Neuronal stem cell (in vitro differentiated cells): ENCODE measurements at regions not wholly inside any gene's neighbourhood (a gene's known extent, or its start where the extent isn't known, plus 50 kb on each side); places are given as distances from the start of the nearest gene placed in this dataset.
A peak's percentile ranks its signal among the peaks of the same experiment; 100 is the strongest.

ENCODE experiments used
- DNase-seq: peaks from one replicate; pipeline ENCODE4 v3.0.0-alpha.2; 2013; ENCODE audit warnings: low spot score
- H2AFZ ChIP-seq: one replicate; pipeline ENCODE4 v1.6.1; 2013; ENCODE audit warnings: mild to moderate bottlenecking, low read length, inconsistent platforms
- H2AK5ac ChIP-seq: 2 replicates; pipeline ENCODE4 v1.6.1; 2013; ENCODE audit warnings: low read depth, mild to moderate bottlenecking, inconsistent platforms, low read length, moderate library complexity, mixed read lengths
- H2BK120ac ChIP-seq: 2 replicates; pipeline ENCODE4 v1.6.1; 2013; ENCODE audit warnings: low read depth, mild to moderate bottlenecking, inconsistent platforms, low read length, moderate library complexity, mixed read lengths
- H2BK12ac ChIP-seq: one replicate; pipeline ENCODE4 v1.6.1; 2013; ENCODE audit warnings: low read length, inconsistent platforms
- H2BK15ac ChIP-seq: 2 replicates; pipeline ENCODE4 v1.6.1; 2013; ENCODE audit warnings: mild to moderate bottlenecking, low read length, inconsistent platforms, mixed read lengths
- H2BK5ac ChIP-seq: one replicate; pipeline ENCODE4 v1.6.1; 2013; ENCODE audit warnings: inconsistent platforms, mild to moderate bottlenecking, low read length, moderate library complexity
- H3K14ac ChIP-seq: one replicate; pipeline ENCODE4 v1.6.1; 2013; ENCODE audit warnings: low read length, inconsistent platforms
- H3K18ac ChIP-seq: 2 replicates; pipeline ENCODE4 v1.6.1; 2013; ENCODE audit warnings: low read length, inconsistent platforms
- H3K23ac ChIP-seq: 2 replicates; pipeline ENCODE4 v1.6.1; 2013; ENCODE audit warnings: low read depth, mild to moderate bottlenecking, mixed read lengths, low read length, inconsistent platforms; ENCODE audit not compliant: poor library complexity
- H3K27ac ChIP-seq: replicated peaks from 3 replicates; pipeline ENCODE4 v1.5.1; 2013; ENCODE audit warnings: low read length, inconsistent platforms
- H3K27me3 ChIP-seq, 3 experiments: 2 replicates each; pipeline ENCODE4 v1.6.1; 2013; ENCODE audit warnings: low read length in 3 of 3, mild to moderate bottlenecking in 2 of 3, inconsistent platforms in 1 of 3, low read depth in 1 of 3, mixed read lengths in 1 of 3, moderate library complexity in 1 of 3; ENCODE audit not compliant: control insufficient read depth in 3 of 3, insufficient read depth in 3 of 3
- H3K36me3 ChIP-seq, 2 donors: replicated peaks in 1 of 2; 2 replicates each; pipeline ENCODE4 v1.6.1; 2013; ENCODE audit warnings: low read length in 2 of 2; ENCODE audit not compliant: control insufficient read depth in 2 of 2, insufficient read depth in 2 of 2
- H3K4ac ChIP-seq: 2 replicates; pipeline ENCODE4 v1.6.1; 2013; ENCODE audit warnings: inconsistent platforms, mild to moderate bottlenecking, low read length, moderate library complexity
- H3K4me1 ChIP-seq, 2 donors: 1 replicate in 1 of 2; 2 replicates in 1 of 2; pipeline ENCODE4 v1.6.1; 2013; ENCODE audit warnings: low read length in 2 of 2, low read depth in 1 of 2; ENCODE audit not compliant: control insufficient read depth in 2 of 2, insufficient read depth in 1 of 2
- H3K4me2 ChIP-seq: one replicate; pipeline ENCODE4 v1.6.1; 2013; ENCODE audit warnings: mild to moderate bottlenecking, low read length, inconsistent platforms; ENCODE audit not compliant: insufficient read depth, poor library complexity, severe bottlenecking
- H3K4me3 ChIP-seq, 2 donors: 2 replicates each; pipeline ENCODE4 v1.5.1; 2013; ENCODE audit warnings: low read length in 2 of 2, mild to moderate bottlenecking in 2 of 2, inconsistent platforms in 1 of 2, moderate library complexity in 1 of 2
- H3K79me1 ChIP-seq: one replicate; pipeline ENCODE4 v1.6.1; 2013; ENCODE audit warnings: low read depth, mild to moderate bottlenecking, inconsistent platforms, low read length, moderate library complexity
- H3K9ac ChIP-seq: one replicate; pipeline ENCODE4 v1.6.1; 2013; ENCODE audit warnings: mild to moderate bottlenecking, low read depth, low read length, inconsistent platforms; ENCODE audit not compliant: poor library complexity
- H3K9me3 ChIP-seq, 2 donors: replicated peaks in 1 of 2; 2 replicates each; pipeline versions ENCODE3 to v1.6.1; 2013; ENCODE audit warnings: low read length in 2 of 2, mild to moderate bottlenecking in 2 of 2, inconsistent platforms in 1 of 2, low read depth in 1 of 2, mixed read lengths in 1 of 2, moderate library complexity in 1 of 2; ENCODE audit not compliant: control insufficient read depth in 2 of 2, insufficient read depth in 1 of 2
- H4K8ac ChIP-seq: one replicate; pipeline ENCODE4 v1.6.1; 2013; ENCODE audit warnings: low read depth, mild to moderate bottlenecking, inconsistent platforms, low read length, moderate library complexity
- H4K91ac ChIP-seq: one replicate; pipeline ENCODE4 v1.6.1; 2013; ENCODE audit warnings: low read length, low read depth, mild to moderate bottlenecking, inconsistent platforms; ENCODE audit not compliant: poor library complexity
- WGBS, 2 donors: extraction: QIAGEN DNeasy Blood & Tissue Kit; methylation state at CpG; one replicate each; pipeline ENCODE4 v1.1.7; 2013; ENCODE audit warnings: missing lambda C conversion rate in 2 of 2, mixed read lengths in 1 of 2; ENCODE audit not compliant: insufficient read length in 2 of 2, insufficient replicate concordance in 1 of 2; ENCODE audit errors: extremely low coverage in 2 of 2; 5-methylcytosine and 5-hydroxymethylcytosine counted together

GRCh38 chr1:58206749-58207148 lies 339.8 kb downstream of the OMA1 start:
- DNase-seq: no peak

GRCh38 chr1:58204284-58204683 lies 342.2 kb downstream of the OMA1 start:
- no peak overlapping the region for H3K4me2 ChIP-seq
- WGBS, 2 donors: no CpG with 5 or more reads among the region's 3 CpGs
- peak; percentile 14 for DNase-seq

More at GRCh38 chr1:58206749-58207148, 339.8 kb downstream of the OMA1 start:
- Histone ChIP-seq H2BK15ac (no peak overlapping the region), H3K79me1 (no peaks in the 10 kb centered on the region), H2AK5ac (no peak overlapping the region), H4K8ac (no peak overlapping the region), H2BK120ac (no peak overlapping the region), H2BK5ac (no peak overlapping the region), H4K91ac (no peak overlapping the region), H3K9ac (no peak overlapping the region), H3K36me3 (no peaks in the 10 kb centered on the region), H3K9me3 (no peaks in the 10 kb centered on the region), H3K4me2 (no peak overlapping the region), H3K27ac (no peak overlapping the region), H3K4ac (no peak overlapping the region), H3K4me3 (no peak overlapping the region), H3K4me1 (peaks cover 0 to 3% of the 10 kb centered on the region in 2 donors), H3K14ac (no peak overlapping the region), H3K23ac (no peak overlapping the region), H2AFZ (no peak overlapping the region), H2BK12ac (no peak overlapping the region), H3K27me3 (no peaks in the 10 kb centered on the region), H3K18ac (no peak overlapping the region)
- whole genome bisulfite sequencing, 2 donors: no CpG with 5 or more reads among the region's 1 CpG

GRCh38 chr1:58201492-58202106 lies 344.9 kb downstream of the OMA1 start:
- Histone ChIP-seq H3K23ac (no peak overlapping the region), H4K8ac (no peak overlapping the region), H3K4me3 (no peak overlapping the region), H3K4me2 (no peak overlapping the region), H3K9me3 (no peaks in the 10 kb centered on the region), H2BK15ac (no peak overlapping the region), H2AK5ac (no peak overlapping the region), H2AFZ (no peak overlapping the region), H3K18ac (no peak overlapping the region), H2BK120ac (no peak overlapping the region), H3K4me1 (peaks cover 0 to 2% of the 10 kb centered on the region in 2 donors), H3K27me3 (no peaks in the 10 kb centered on the region), H3K14ac (no peak overlapping the region), H4K91ac (no peak overlapping the region), H2BK5ac (no peak overlapping the region), H3K36me3 (no peaks in the 10 kb centered on the region), H2BK12ac (no peak overlapping the region), H3K27ac (no peak overlapping the region), H3K9ac (no peak overlapping the region), H3K4ac (no peak overlapping the region), H3K79me1 (no peaks in the 10 kb centered on the region)
- WGBS, 2 donors: no CpG with 5 or more reads among the region's 2 CpGs
- DNase-seq: no peak

More at GRCh38 chr1:58204284-58204683, 342.2 kb downstream of the OMA1 start:
- Histone ChIP-seq H2BK120ac (no peak overlapping the region), H3K79me1 (no peaks in the 10 kb centered on the region), H3K36me3 (no peaks in the 10 kb centered on the region), H3K18ac (no peak overlapping the region), H3K23ac (no peak overlapping the region), H3K4me1 (peaks cover 0 to 2% of the 10 kb centered on the region in 2 donors), H3K9me3 (no peaks in the 10 kb centered on the region), H2AK5ac (no peak overlapping the region), H2BK15ac (no peak overlapping the region), H3K27me3 (no peaks in the 10 kb centered on the region), H3K4me3 (no peak overlapping the region), H2AFZ (no peak overlapping the region), H3K4ac (no peak overlapping the region), H2BK5ac (no peak overlapping the region), H3K9ac (no peak overlapping the region), H2BK12ac (no peak overlapping the region), H3K14ac (no peak overlapping the region), H3K27ac (no peak overlapping the region), H4K8ac (no peak overlapping the region), H4K91ac (no peak overlapping the region)

- no peak overlapping the region for H2BK15ac ChIP-seq
- H3K4me2 ChIP-seq: no peak overlapping the region
- no peak overlapping the region for H2AK5ac ChIP-seq
- no peak overlapping the region for H3K9ac ChIP-seq
- H3K36me3 ChIP-seq: no peaks in the 10 kb centered on the region
- no peak overlapping the region for H4K8ac ChIP-seq
- H2BK120ac ChIP-seq: no peak overlapping the region
- no peak overlapping the region for H3K4me3 ChIP-seq
- H3K27me3 ChIP-seq: no peaks in the 10 kb centered on the region
- no peak overlapping the region for H3K23ac ChIP-seq
- no peak overlapping the region for H2BK5ac ChIP-seq
- H3K27ac ChIP-seq: no peak overlapping the region
- no peak overlapping the region for H4K91ac ChIP-seq
- no peaks in the 10 kb centered on the region for H3K79me1 ChIP-seq
- no peaks in the 10 kb centered on the region for H3K9me3 ChIP-seq
- no peak overlapping the region for H3K4ac ChIP-seq
- no peak for DNase-seq
- H2AFZ ChIP-seq: no peak overlapping the region
- no peak overlapping the region for H3K14ac ChIP-seq
- peaks cover 0 to 2% of the 10 kb centered on the region in 2 donors for H3K4me1 ChIP-seq
- no peak overlapping the region for H3K18ac ChIP-seq
- no peak overlapping the region for H2BK12ac ChIP-seq
Observed at GRCh38 chr1:58200437-58200836, 346.1 kb downstream of the OMA1 start.
